ENCODE measurements at regions not wholly inside any gene's neighbourhood (a gene's known extent, or its start where the extent isn't known, plus 50 kb on each side); places are given as distances from the start of the nearest gene placed in this dataset.

GRCh38 chr11:93049740-93050139 is 80.3 kb downstream of the MTNR1B start:
- TF ChIP-seq CTCF (IDR thresholded peaks at IDR 0.05) (no peak), ZFX (IDR thresholded peaks at IDR 0.05; ENCODE audit: borderline replicate concordance) (no peak)
